HG03139 (cell line): ENCODE measurements at regions not wholly inside any gene's neighbourhood (a gene's known extent, or its start where the extent isn't known, plus 50 kb on each side); places are given as distances from the start of the nearest gene placed in this dataset.
"Not testable (repeated sequence)": the region's sequence is repeated elsewhere in the genome, so short reads cannot be mapped to it uniquely, and the experiment has no call there.

Source experiments
- ATAC-seq: cut with Tn5 transposase; IDR thresholded peaks from one replicate; pipeline ENCODE4 v1.9.1; 2021; ENCODE audit not compliant: unreplicated experiment

- no peak for ATAC-seq
Observed at GRCh38 chr12:13368971-13369370, 172.4 kb downstream of the EMP1 start.

- ATAC-seq = no peak
Observed at GRCh38 chr12:13368431-13368830, 171.9 kb downstream of the EMP1 start.

GRCh38 chr12:13367973-13368372 is 171.4 kb downstream of the EMP1 start:
- ATAC-seq = no peak

DNA sequence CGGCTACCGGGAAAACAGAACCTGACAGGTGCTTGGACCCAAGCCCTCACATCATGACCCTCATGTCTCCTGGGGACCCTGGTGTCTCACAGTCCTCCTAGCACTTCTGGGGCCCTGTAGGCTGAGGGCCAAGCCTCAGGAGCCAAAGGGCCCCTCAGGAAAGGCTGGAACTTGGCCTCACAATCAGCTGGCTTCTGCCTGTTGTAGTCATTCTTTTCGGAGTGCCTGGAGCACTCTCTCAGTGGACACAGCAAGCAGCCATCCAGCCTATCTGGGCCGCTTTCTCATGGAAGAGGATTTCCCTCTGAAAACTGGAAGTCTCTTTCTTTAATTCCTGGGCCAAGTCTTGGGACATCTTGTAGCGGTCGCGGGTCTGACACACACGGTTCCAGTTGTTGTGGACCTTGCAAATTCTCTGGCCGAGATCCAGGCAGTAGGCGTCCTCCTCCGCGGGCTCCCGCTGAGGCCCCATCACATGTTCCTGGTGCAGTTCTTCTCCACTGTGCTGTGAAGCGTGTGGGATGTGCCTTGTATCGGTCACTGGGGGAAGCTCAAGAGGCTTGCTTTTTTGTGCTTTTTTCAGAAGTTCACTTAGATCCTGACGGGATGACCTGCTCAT is 169.3 kb downstream of the EMP1 start:
- no peak for ATAC-seq

- ATAC-seq = peak; percentile 96
Observed at GRCh38 chr12:13362260-13362841, 165.8 kb downstream of the EMP1 start.

GRCh38 chr12:13359636-13360035 is 163.1 kb downstream of the EMP1 start:
- no peak for ATAC-seq

DNA sequence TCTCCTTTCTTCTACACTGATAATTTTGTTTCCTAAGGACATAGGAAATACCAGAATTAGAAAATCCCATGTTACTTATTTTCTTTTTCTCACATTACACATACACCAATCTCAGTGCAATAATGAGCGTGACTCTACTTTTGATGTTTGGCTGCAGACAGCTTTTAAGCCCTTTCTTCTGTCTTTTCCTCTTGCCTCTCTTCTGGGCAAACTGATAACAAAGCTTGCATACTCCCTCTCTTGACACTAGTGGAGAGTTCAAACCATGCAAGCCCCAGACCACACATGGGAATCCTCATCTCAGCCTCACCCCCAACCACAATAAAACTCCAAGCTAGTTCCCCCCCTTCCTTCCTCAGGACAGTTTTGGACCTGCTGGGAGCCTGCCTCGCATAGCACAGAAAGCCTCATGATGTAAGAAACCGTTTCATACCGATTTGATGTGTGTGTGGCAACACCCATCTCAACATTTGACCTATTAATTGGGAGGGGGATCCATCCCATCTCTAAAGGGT is 161.9 kb downstream of the EMP1 start:
- ATAC-seq = no peak

DNA sequence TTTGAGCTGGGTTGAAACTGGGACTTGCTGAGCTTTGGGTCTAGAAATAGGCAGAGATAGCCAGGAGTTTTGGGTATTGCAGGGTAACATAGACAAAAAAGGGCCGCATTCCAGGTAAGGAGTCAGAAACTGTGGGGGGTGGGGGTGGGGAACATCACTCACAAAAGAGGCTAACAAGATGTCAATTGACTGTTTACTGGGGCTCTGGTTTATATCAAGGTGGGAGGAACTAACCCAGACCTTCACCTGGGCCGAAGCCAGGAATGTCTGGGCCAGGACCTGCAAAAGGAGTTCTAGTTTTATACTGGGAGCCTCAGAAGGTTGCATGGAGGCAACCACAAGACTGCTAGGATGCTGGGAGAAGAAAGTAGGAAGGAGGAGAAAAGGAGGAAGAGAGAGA is 154.4 kb downstream of the EMP1 start:
- ATAC-seq = no peak

GRCh38 chr12:13350381-13350780 is 153.9 kb downstream of the EMP1 start:
- no peak for ATAC-seq

DNA sequence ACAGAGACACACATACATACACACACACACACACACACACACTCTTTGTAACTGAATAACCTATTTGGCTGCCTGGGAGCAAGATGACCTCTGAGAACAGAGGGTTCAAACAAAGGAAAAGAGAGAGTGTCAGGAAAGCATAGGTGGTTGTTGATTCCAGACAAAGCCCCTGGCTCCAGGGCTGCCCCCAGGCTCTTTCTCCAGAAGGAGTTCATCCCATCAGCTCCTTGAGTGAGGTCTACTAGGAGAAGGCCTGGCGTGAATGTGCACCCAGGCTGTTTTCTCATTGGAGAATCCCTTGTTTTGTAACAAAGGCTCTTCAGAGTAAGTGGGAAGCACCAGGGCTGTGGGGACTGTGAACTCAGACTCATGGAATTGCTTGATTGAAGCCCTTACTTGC is 151.9 kb downstream of the EMP1 start:
- no peak for ATAC-seq

- ATAC-seq = no peak
Observed at GRCh38 chr12:13347241-13348043, 150.9 kb downstream of the EMP1 start.

DNA sequence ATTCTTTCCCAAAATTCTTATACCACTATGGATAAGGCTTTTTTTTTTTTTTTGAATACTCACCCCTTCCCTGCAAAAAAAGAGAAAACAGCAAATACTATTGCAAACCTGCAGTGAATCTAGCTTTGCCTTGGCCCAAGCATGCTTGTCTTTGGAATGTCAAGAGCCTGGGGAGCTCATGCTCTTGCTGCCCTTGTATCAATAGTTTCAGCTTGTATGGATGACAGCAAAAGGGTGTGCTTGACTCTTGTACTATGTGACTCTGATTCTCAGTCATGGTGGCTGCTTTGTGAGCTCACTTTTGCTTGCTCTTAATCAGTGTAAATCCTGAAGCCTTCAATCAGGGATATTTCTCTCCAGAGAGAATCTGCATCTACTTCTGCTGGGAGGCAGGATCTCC is 149.2 kb downstream of the EMP1 start:
- no peak for ATAC-seq

DNA sequence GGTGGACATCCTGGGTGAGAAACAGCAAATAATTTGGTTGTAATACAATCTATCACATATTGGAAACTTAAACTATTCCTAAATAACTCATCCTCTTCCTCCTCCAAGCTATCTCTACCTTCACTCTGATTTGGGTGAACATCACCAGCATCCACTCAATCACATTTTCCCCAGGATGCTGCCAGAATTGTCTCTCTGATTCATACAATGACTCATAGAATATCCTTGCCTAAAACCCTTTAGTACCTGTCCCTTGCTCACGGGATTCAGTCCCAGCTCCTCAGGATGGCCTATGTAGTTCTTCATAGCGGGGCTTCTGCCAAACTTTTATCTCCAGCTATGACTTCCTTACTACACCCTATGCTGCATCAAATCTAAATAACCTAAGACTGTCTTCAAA is 146.8 kb downstream of the EMP1 start:
- ATAC-seq = no peak

- no peak for ATAC-seq
Observed at GRCh38 chr12:13342971-13343370, 146.4 kb downstream of the EMP1 start.

GRCh38 chr12:13340149-13340548 is 143.6 kb downstream of the EMP1 start:
- no peak for ATAC-seq

- no peak for ATAC-seq
Observed at GRCh38 chr12:13339538-13339937, 143.0 kb downstream of the EMP1 start.

GRCh38 chr12:13339091-13339490 is 142.6 kb downstream of the EMP1 start:
- no peak for ATAC-seq

DNA sequence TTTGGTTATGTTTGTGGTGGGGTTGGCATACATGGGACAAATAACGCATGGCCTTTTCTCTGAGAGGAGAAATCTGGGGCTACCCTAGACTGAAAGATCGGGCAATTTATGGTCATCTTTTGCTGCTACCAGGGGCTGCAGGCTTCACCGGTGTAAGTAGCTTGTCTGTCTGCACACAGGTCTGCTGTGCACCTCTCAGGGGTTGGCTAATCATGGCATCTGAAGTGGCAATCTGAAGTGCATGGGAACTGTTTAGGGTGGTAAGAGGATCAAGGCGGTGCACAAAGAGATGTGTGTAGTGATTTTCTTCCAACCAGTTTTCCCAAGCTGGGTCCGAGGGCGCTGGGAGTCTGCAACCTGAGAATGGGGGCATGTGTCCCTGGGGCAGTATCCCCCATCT is 141.3 kb downstream of the EMP1 start:
- ATAC-seq = no peak

DNA sequence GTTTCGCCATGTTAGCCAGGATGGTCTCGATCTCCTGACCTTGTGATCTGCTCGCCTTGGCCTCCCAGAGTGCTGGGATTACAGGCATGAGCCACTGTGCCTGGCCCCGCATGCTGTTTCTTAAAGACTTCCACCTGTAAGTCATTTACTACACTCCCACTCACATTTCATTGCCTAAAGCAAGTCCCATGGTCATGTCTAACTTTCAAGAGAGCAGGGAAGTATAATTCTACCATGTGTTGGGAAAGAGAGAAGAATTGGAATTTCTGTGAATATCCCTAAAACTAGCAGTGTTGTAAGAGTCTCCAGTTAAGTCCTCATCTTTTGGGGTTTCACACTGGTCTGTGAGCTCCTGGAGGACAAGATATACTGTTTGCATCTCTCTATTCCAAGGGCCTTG is 139.7 kb downstream of the EMP1 start:
- no peak for ATAC-seq

DNA sequence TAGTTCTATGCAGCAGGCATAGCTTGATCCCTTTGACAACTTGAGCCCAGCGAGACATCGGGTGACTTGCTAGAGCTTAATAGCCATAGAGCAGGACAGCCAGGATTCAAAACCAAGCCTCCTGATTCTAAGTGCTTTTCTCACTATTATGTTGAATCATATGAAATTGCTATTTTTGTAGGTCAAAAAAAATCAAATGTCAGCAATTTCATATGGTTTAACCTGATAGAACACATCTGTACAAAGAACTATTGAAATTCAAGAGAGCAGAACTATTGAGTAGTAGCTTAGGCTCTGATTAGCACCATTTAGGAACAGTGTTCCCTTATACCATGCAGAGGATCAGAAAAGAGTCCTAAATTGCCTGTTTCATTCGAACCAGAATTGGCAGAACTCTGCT is 132.0 kb downstream of the EMP1 start:
- no peak for ATAC-seq

- ATAC-seq = no peak
Observed at GRCh38 chr12:13326076-13326475, 129.6 kb downstream of the EMP1 start.

DNA sequence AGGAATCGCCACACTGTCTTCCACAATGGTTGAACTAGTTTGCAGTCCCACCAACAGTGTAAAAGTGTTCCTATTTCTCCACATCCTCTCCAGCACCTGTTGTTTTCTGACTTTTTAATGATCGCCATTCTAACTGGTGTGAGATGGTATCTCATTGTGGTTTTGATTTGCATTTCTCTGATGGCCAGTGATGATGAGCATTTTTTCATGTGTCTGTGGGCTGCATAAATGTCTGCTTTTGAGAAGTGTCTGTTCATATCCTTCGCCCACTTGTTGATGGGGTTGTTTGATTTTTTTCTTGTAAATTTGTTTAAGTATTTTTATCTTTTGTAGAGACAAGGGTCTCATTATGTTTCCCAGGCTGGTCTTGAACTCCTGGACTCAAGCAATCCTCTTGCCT is 128.5 kb downstream of the EMP1 start:
- ATAC-seq = not testable (repeated sequence)
